Hepatocyte (in vitro differentiated cells): ENCODE measurements at regions not wholly inside any gene's neighbourhood (a gene's known extent, or its start where the extent isn't known, plus 50 kb on each side); places are given as distances from the start of the nearest gene placed in this dataset.

Source experiments
- CTCF ChIP-seq: fragments of 200-600 bp; sonication (generic); IDR thresholded peaks from 2 replicates; pipeline ENCODE4 v1.5.1; 2016; ENCODE audit warnings: antibody characterized with exemption, mild to moderate bottlenecking; ENCODE audit not compliant: poor library complexity
- EZH2 ChIP-seq: fragments of 200-600 bp; sonication (generic); IDR thresholded peaks from 2 replicates; pipeline ENCODE4 v1.6.1; 2016; ENCODE audit warnings: antibody characterized with exemption, mild to moderate bottlenecking, borderline replicate concordance
- EZH2phosphoT487 ChIP-seq: fragments of 200-600 bp; sonication (generic); IDR thresholded peaks from one replicate; pipeline ENCODE4 v1.6.1; 2018; ENCODE audit warnings: antibody characterized with exemption, mild to moderate bottlenecking, low read depth, moderate library complexity; ENCODE audit not compliant: unreplicated experiment, severe bottlenecking

- TF ChIP-seq CTCF, result no peak
- no peak for TF ChIP-seq EZH2
- no peak for TF ChIP-seq EZH2phosphoT487
Measured at GRCh38 chr3:64300790-64301423, 75.6 kb upstream of the PRICKLE2 start.
